ENCODE measurements at regions not wholly inside any gene's neighbourhood (a gene's known extent, or its start where the extent isn't known, plus 50 kb on each side); places are given as distances from the start of the nearest gene placed in this dataset.

DNA sequence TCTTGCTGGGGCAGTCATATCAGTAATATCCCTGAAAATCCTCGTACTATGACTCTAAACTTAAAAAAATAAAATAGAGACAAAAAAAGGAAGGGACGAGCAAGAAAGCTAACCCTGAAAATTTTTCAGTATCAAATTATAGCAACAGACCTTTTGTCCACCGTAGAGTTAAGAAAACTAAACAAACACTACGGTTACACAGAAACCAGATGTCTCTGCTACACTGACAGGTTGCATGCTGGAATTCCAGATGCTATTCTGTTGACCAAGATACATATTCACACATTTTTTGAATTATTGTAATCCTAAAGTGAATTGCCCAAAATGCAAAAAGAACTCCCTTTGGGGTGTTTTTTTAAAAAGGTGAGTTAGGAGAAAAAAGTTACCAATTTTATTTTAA, 66.9 kb upstream of the SELENOP start:
- no peaks in the 10 kb centered on the region for H3K27me3 ChIP-seq
- no peak for ATAC-seq (ENCODE audit: low FRiP score in 2 of 2)
- H3K9me3 ChIP-seq: no peaks in the 10 kb centered on the region
- peak overlapping the region in 1 of 4 donors; percentile 40 for H3K27ac ChIP-seq
- no peak overlapping the region for H3K4me3 ChIP-seq
- TF ChIP-seq POLR2A (IDR thresholded peaks at IDR 0.05) (no peak), EP300 (IDR thresholded peaks at IDR 0.05) (no peak)
- WGBS, 2 donors: 65 to 73% methylated on average over 4 of the region's 4 CpGs
- H3K4me1 ChIP-seq: peaks cover 7 to 13% (median 10%) of the 10 kb centered on the region in 4 donors
- H3K36me3 ChIP-seq: no peaks in the 10 kb centered on the region
- DNase-seq: no peak

DNA sequence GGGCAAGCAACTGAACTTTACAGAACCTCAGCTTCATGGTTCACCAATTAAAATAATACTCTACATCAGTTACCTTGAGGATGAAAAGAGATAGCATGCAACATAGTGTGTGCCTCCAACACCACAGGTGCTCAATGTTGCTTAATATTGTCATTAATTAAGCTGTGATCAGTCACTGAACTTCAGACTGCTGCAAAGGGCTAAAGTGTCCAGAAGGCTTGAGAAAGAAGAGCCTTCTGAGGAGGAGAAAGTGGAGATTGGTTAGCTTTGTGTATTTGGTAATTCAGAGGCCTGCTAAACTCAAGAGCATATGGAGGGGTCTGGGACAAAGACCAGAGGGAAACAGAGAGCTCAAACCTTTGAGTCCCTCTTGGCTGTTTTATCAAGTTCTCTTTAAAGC, 66.3 kb upstream of the SELENOP start:
- H3K27me3 ChIP-seq: no peaks in the 10 kb centered on the region
- H3K4me3 ChIP-seq: no peak overlapping the region
- TF ChIP-seq POLR2A (IDR thresholded peaks at IDR 0.05): no peak
- TF ChIP-seq POLR2AphosphoS5 (IDR thresholded peaks at IDR 0.05): no peak
- TF ChIP-seq, protein P1, sequence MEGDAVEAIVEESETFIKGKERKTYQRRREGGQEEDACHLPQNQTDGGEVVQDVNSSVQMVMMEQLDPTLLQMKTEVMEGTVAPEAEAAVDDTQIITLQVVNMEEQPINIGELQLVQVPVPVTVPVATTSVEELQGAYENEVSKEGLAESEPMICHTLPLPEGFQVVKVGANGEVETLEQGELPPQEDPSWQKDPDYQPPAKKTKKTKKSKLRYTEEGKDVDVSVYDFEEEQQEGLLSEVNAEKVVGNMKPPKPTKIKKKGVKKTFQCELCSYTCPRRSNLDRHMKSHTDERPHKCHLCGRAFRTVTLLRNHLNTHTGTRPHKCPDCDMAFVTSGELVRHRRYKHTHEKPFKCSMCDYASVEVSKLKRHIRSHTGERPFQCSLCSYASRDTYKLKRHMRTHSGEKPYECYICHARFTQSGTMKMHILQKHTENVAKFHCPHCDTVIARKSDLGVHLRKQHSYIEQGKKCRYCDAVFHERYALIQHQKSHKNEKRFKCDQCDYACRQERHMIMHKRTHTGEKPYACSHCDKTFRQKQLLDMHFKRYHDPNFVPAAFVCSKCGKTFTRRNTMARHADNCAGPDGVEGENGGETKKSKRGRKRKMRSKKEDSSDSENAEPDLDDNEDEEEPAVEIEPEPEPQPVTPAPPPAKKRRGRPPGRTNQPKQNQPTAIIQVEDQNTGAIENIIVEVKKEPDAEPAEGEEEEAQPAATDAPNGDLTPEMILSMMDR (IDR thresholded peaks at IDR 0.05): no peak
- TF ChIP-seq EP300 (IDR thresholded peaks at IDR 0.05): no peak
- H3K36me3 ChIP-seq: no peaks in the 10 kb centered on the region
- peaks cover 7 to 13% (median 10%) of the 10 kb centered on the region in 4 donors for H3K4me1 ChIP-seq
- no peak for ATAC-seq (ENCODE audit: low FRiP score in 2 of 2)
- no peaks in the 10 kb centered on the region for H3K9me3 ChIP-seq
- no peak for DNase-seq
- peak overlapping the region in 1 of 4 donors; percentile 40 for H3K27ac ChIP-seq

DNA sequence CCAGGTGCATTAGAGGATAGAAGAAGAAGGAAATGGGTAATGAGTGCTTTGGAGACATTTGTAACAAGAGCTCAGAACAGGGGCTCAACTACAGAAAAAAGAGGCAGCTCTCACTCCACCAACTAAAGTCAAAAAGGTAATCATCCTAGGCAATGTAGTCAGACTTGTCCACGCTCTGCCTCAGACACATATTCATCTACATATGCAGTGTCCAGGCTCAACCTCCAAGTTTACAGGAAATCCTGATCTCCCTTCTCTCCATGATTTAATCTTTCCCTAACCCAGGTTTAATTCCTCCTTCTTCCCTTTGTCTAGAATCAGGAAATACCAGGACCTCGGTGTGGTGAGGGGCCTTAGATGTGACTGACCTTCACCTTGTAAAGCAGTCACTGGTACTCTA, 65.7 kb upstream of the SELENOP start:
- H3K4me3 ChIP-seq: no peak overlapping the region
- 71 to 74% methylated on average over 2 of the region's 2 CpGs for WGBS, 2 donors

DNA sequence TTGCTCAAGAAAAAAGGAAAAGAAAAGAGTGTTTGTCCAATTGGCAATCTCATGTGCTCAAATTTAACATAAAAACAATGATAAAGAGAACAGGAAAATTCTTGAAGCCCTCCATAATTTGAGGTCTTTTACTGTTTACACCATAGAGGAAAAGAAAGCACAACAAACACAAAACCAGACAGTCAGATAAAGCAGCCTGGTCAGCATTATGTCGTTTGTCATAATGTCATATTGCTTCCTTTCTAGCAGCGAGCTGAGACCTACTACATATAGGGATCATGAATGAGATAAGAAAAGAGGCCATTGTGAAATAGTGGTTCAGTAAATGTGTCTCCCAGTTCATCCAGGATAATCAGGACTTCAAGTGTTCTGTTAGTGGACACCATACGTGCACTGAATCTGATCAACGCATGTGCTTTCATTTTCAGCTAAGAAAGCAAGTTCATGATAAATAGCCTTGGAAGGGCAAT, 64.7 kb upstream of the SELENOP start:
- DNase-seq (no peak), ATAC-seq (ENCODE audit: low FRiP score in 2 of 2) (peak in 1 of 2 donors; percentile 31)
- TF ChIP-seq EP300 (IDR thresholded peaks at IDR 0.05): no peak
- TF ChIP-seq, protein P1 (IDR thresholded peaks at IDR 0.05): no peak
- no peak for TF ChIP-seq POLR2AphosphoS5 (IDR thresholded peaks at IDR 0.05)
- TF ChIP-seq POLR2A (IDR thresholded peaks at IDR 0.05): no peak
- Histone ChIP-seq H3K27ac (peak overlapping the region in 1 of 4 donors; percentile 12), H3K36me3 (no peaks in the 10 kb centered on the region), H3K4me1 (peaks cover 7 to 13% (median 10%) of the 10 kb centered on the region in 4 donors), H3K27me3 (no peaks in the 10 kb centered on the region), H3K4me3 (peak overlapping the region in 1 of 4 donors; percentile 17), H3K9me3 (no peaks in the 10 kb centered on the region)
- 22 to 34% methylated on average over 4 of the region's 4 CpGs for WGBS, 2 donors

More for the DNA sequence above, 65.7 kb upstream of the SELENOP start:
- ATAC-seq (ENCODE audit: low FRiP score in 2 of 2) (no peak), DNase-seq (no peak)
- Histone ChIP-seq H3K36me3 (no peaks in the 10 kb centered on the region), H3K9me3 (no peaks in the 10 kb centered on the region), H3K27me3 (no peaks in the 10 kb centered on the region), H3K27ac (no peak overlapping the region), H3K4me1 (peaks cover 7 to 13% (median 10%) of the 10 kb centered on the region in 4 donors)
- TF ChIP-seq POLR2AphosphoS5 (IDR thresholded peaks at IDR 0.05) (no peak), POLR2A (IDR thresholded peaks at IDR 0.05) (no peak), EP300 (IDR thresholded peaks at IDR 0.05) (no peak)
- TF ChIP-seq, protein P1 (IDR thresholded peaks at IDR 0.05): no peak

DNA sequence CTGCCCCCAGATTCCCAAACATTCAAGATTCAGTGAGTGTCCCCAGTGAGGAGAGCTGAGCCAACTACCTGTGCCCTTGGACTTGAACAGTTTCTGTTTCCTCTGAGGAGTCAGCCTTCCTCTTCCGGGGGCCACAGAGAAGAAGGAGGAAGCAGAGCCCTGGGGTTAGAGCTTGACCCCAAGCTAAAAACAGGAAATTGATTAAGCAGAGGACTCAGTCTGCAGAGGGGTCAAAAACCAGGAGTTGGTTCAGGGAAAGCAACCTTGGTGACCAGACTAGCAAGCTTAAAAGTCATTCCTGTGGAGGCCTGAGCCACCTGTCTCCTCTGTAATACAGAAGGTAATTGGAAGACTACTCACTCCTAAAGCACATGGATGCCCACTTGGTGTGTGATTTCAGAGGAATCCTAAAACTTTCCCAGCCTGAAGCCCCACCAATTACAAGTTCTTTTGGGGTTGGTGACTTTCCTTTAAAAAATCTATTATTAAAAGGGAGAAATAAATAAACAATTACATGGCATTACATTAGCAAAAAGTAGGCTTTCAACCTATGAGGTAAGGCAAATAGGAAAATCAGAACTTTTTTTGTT, 64.2 kb upstream of the SELENOP start:
- Histone ChIP-seq H3K36me3 (no peaks in the 10 kb centered on the region), H3K27ac (no peak overlapping the region), H3K4me3 (no peak overlapping the region), H3K9me3 (no peaks in the 10 kb centered on the region), H3K4me1 (peaks cover 7 to 13% (median 10%) of the 10 kb centered on the region in 4 donors), H3K27me3 (no peaks in the 10 kb centered on the region)
- TF ChIP-seq, protein P1 (IDR thresholded peaks at IDR 0.05): no peak
- no peak for TF ChIP-seq EP300 (IDR thresholded peaks at IDR 0.05)
- TF ChIP-seq POLR2AphosphoS5 (IDR thresholded peaks at IDR 0.05): no peak
- no peak for TF ChIP-seq POLR2A (IDR thresholded peaks at IDR 0.05)
- 36 to 50% methylated on average over 1 of the region's 1 CpG for WGBS, 2 donors
- DNase-seq (no peak), ATAC-seq (ENCODE audit: low FRiP score in 2 of 2) (no peak)
